Activated CD4-positive, alpha-beta T cell treated with anti-CD3 and anti-CD28 coated beads for 24 hours (primary cell): ENCODE measurements at regions not wholly inside any gene's neighbourhood (a gene's known extent, or its start where the extent isn't known, plus 50 kb on each side); places are given as distances from the start of the nearest gene placed in this dataset.

Experiments
- DNase-seq, 2 donors: peaks; one replicate each; pipeline ENCODE4 v3.0.0-alpha.2; 2020; ENCODE audit warnings: low read depth in 2 of 2

DNA sequence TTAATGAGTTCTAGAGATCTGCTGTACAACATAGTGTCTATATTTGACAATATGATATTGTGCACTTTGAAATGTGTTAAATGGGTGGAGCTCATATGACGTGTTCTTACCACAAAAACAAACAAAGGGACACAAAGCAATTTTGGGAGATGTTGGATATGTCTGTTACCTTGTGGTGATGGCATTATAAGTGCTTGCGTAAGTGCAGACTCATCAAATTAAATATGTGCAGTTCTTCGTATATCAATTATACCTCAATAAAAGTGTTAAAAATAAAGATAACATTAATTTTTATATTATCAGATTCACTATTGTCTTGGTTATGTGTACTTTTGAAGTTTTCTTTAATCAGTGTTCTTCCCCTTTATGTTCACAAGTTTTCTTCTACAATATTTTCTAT lies 372.9 kb upstream of the COBL start:
- no peak for DNase-seq

- DNase-seq: no peak
Observed at GRCh38 chr7:51685794-51686193, 369.2 kb upstream of the COBL start.

GRCh38 chr7:51680594-51681399 lies 364.2 kb upstream of the COBL start:
- DNase-seq: no peak

GRCh38 chr7:51679358-51679757 lies 362.7 kb upstream of the COBL start:
- DNase-seq: no peak

DNA sequence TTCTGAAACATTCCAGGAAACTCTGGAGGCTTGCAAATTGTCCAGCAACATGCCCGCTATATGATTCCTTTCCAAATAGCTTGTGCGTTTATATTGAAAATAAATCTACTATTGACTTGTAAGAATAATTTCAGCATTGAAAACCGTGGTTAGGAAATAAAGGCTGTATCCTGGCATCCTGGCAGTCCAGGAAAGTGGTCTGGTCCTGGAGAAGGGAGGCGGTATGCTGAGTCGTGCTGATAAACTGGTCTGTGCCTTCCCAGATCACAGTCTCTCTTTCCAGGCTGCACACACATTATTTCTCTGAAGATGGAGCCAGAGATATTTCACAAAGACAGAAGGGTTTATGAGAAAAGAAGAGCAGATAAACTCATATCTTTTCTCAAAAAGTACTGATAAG lies 350.1 kb upstream of the COBL start:
- no peak for DNase-seq

- DNase-seq: no peak
Observed at GRCh38 chr7:51666266-51666665, 349.7 kb upstream of the COBL start.

DNA sequence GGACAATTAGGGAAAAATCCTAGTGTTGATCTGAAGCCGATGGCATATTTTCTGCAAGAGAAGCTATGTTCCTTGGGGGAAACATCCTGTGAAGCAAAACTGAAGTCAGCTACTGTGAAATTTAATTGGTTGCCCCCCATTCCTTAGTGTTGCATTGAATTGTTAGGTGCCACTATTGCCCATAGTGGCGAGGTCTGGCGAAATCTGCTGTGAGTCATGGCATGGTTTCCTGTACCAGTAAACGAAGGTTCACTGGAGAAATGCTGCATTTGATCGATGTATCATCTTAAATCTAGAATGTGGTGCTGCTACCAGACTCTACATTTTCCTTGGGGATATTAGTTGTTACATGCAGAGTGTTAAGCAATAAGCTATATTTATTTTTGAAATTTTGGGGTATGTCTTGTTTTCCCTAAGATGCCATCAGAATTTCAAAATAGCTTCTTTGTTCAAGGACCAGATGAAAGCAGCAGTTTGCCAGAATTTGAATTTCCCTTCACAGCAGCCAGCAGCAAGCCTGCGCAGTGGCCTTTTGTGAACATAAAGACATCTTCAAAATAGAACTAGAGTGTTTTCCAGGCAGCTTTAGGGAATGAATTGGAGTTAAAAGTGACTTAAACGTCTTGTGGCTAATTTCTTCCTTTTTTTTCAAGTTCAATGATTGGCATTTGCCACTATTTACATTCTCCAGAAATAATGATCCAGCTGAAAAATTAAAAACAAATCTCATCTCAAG lies 348.6 kb upstream of the COBL start:
- DNase-seq: no peak

DNA sequence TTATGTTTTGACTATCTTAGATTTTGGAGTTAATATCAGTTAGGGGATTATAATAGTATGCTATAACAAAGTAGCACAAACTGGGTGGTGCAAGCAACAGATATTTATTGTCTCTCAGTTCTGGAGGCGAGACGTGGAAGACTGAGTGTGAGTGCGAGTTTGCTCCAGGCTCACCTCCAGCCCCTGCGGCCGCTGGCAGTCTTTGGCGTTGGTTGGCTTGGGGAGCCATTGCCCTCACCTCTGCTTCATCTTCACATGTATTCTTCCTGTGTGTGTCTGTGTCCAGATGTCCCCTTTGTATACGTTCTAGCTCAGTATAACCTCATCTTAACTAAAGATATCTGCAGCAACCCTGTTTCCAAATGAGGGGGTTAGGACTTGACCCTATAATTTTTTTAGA lies 343.9 kb upstream of the COBL start:
- no peak for DNase-seq

GRCh38 chr7:51658684-51659083 lies 342.1 kb upstream of the COBL start:
- no peak for DNase-seq

- no peak for DNase-seq
Observed at GRCh38 chr7:51647931-51648351, 331.3 kb upstream of the COBL start.

GRCh38 chr7:51647486-51647885 lies 330.9 kb upstream of the COBL start:
- DNase-seq: no peak

DNA sequence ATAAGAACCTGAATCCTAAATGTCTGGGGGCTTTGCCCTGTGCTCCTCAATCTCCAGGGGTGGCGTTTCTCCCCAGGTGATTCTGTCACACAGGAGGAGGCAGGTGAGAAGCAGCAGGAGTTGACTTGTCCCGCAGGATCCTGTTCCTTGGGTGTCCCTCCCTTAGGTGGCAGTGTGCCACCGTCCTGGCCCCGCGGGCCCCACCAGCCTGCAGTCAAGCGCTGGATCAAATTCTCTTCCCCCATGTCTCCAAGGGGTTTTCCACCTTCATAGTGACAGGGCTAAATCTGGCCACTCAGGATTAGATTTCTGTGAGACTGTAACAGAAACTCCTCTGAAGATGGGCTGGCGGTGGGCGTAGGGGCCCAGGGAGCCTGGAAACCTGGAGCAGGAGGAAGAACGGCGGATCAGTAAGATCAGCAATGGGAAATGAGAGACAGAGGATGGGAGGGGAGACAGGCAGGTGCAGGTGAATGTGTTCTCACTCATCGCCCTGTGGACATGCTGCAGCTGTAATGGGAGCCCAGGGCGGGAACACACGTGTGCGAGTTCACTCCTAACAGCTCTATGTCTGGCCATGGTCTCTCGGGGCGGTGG lies 329.2 kb upstream of the COBL start:
- no peak for DNase-seq

- no peak for DNase-seq
Observed at GRCh38 chr7:51645255-51645654, 328.6 kb upstream of the COBL start.

- DNase-seq: no peak
Observed at GRCh38 chr7:51644216-51644615, 327.6 kb upstream of the COBL start.

DNA sequence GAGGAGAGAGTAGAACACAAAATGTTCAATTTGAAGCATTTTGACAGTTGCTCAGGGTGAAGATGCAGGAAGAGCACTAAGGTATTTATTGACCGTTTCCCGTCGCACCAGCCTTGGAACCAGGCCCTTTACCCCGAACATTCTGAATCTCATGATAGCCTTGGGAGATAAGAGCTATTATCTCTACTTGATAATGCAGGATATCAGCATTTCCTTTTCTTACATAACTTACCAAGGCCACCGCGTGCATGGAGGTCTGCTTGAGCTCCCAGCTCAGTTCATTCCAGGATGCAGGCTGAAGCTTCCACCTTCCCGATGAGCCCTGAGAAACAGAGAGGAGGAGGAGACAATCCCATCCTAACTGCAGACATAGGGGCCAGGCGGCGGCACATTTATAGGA lies 324.2 kb upstream of the COBL start:
- no peak for DNase-seq

DNA sequence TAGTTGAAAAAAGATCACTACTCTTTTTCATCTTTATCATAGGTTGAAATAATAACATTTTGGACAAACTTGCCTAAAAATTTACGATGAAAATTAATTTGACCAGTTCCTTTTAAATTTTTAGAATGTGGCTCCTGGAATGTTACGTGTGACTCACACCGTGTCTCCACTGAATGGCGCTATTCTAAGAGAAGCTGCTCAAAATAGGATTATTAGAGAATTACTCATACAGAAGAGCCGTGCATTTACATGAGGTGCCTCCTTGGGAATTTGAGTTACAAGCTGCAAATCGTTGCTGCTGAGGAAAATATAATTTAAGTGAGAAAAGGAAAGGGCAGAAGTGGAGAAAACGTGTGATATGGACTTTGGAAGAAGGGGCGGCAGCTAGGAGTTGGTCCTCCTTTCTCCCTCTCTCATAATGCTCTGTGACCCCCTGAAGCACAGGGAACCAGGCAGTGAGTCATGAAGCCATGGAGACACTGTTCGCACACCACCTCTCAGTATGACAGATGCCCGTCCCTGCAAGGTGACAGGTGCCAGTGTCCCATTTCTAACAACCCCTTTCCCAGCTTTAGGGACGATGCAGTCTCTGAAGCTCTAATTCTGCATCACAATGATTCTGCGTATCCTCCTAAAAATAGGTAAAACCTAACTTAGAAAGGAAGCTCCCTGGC lies 323.2 kb upstream of the COBL start:
- no peak for DNase-seq

GRCh38 chr7:51636503-51636902 lies 319.9 kb upstream of the COBL start:
- no peak for DNase-seq

DNA sequence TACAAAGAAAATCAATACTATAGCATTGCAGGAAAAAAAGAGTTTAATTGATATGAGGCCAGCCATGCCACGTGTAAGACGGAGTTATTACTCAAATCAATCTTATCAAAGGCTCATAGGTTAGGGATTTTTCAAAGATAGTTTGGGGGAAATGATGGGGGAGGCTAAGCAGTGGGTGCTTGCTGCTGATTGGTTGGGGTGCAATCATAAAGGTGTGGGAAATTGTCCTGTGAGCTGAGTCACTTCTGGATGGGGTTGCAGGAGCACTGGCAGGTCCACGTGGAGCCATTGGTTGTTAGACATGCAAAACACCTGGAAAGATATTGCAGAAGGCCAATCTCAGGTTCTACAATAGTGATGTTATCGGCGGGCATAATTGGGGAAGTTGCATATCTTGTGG lies 319.2 kb upstream of the COBL start:
- DNase-seq: no peak

DNA sequence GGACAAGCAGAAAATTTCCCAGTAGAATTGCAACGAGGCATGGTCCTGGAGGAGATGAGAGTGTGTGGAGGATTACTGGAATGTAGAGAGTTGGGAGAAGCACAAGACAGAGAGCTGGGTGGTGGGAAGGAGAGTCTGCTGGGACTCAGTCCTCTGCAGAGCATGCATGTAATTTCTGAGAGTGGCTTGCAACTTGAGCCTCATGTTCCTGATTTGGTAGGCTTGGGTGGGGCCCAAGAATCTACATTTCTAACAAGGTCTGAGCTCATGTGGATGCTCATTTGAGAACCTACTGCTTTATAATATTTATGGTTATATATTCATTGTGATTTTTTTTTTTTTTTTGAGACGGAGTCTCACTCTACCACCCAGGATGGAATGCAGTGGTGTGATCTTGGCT lies 317.9 kb upstream of the COBL start:
- no peak for DNase-seq

GRCh38 chr7:51634025-51634424 lies 317.4 kb upstream of the COBL start:
- DNase-seq: no peak

GRCh38 chr7:51633596-51633995 lies 317.0 kb upstream of the COBL start:
- DNase-seq: no peak

DNA sequence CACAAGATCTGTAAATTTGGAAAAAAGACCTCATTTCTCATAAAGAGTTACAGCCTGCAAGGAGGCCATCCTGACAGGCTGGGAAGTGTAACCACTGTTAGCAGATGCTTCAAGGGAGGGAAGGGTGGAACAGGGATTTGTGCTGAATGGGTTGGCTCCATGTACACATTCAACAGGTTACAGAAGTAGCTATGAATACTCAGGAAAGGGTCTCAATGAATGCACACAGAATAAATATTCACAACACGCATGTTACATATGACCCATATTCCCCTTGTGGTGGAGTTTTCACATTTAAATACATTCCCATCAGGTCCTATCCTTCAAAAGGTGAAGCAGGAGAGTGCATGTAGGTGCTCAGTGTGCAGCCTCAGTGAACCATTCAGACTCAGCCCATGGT lies 316.4 kb upstream of the COBL start:
- DNase-seq: no peak
